ENCODE measurements at regions not wholly inside any gene's neighbourhood (a gene's known extent, or its start where the extent isn't known, plus 50 kb on each side); places are given as distances from the start of the nearest gene placed in this dataset.

DNA sequence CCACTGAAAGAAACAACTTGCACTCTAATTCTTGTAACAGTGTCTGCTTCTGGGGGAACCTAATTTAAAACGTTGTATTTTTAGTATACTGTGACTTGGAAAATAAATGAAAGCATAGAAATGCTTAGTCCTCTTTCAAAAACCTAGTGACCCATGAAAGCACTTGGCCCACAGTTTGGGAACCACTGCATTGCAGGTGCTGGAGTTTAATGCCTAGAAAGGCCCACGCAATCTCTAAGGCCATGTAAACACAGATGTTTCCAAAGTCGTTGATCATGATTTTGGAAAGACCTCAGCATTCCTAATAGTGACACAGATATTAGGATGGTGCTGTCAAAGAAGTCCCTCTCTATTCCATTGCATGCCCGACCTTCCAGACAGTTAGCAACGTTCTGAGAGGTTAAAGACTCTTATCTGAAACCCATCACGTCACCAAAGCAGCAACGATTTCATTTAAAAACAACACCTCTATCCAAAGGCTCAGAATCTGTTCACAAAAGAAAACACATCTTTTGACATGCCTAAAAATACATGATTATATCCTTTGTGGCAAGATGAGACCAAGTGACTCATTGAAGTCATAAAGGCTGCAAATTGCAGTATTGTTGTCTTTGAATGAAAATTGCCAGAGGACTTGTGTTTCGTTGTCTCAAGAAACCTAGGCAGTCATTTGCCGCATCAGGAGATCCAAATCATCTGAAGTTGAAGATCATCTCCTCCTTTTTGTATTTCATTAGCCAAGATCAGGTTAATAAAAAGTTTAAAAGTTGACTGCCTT lies 328.0 kb upstream of the ZNF507 start:
- no peak overlapping the region for H3K27ac ChIP-seq
- POLR2A ChIA-PET, result no interaction called here
- no peak overlapping the region for H3K4me2 ChIP-seq
- H3K9me3 ChIP-seq, result no peaks in the 10 kb centered on the region
- ATAC-seq (no peak), DNase-seq (ENCODE audit: low read depth in 1 of 2, low spot score in 1 of 2) (no peak), FAIRE-seq (no peak)
- CTCF ChIA-PET, result no interaction called here
- TF ChIP-seq RARB (CRISPR knock-in tag; IDR thresholded peaks at IDR 0.05) (no peak), POLR2A (IDR thresholded peaks at IDR 0.05; ENCODE audit: low read length) (no peak), MYC (IDR thresholded peaks at IDR 0.05; ENCODE audit: borderline replicate concordance, low read length) (no peak), SMC3 (IDR thresholded peaks at IDR 0.05) (no peak), FOSL2 (IDR thresholded peaks at IDR 0.05) (no peak), FOSL2 (CRISPR knock-in tag; IDR thresholded peaks at IDR 0.05) (no peak), CBX8 (IDR thresholded peaks at IDR 0.05) (no peak), HOXA7 (CRISPR knock-in tag; IDR thresholded peaks at IDR 0.05) (no peak), HDAC2 (IDR thresholded peaks at IDR 0.05) (no peak), POLR2AphosphoS2 (conservative IDR thresholded peaks at IDR 0.05; ENCODE audit: low read length) (no peak), BCL3 (IDR thresholded peaks at IDR 0.05) (no peak), JUN (IDR thresholded peaks at IDR 0.05) (no peak), GATA3 (IDR thresholded peaks at IDR 0.05; ENCODE audit: borderline replicate concordance) (no peak)
- TF ChIP-seq, protein P1, sequence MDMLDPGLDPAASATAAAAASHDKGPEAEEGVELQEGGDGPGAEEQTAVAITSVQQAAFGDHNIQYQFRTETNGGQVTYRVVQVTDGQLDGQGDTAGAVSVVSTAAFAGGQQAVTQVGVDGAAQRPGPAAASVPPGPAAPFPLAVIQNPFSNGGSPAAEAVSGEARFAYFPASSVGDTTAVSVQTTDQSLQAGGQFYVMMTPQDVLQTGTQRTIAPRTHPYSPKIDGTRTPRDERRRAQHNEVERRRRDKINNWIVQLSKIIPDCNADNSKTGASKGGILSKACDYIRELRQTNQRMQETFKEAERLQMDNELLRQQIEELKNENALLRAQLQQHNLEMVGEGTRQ (IDR thresholded peaks at IDR 0.05), result no peak
- TF ChIP-seq, protein P2, sequence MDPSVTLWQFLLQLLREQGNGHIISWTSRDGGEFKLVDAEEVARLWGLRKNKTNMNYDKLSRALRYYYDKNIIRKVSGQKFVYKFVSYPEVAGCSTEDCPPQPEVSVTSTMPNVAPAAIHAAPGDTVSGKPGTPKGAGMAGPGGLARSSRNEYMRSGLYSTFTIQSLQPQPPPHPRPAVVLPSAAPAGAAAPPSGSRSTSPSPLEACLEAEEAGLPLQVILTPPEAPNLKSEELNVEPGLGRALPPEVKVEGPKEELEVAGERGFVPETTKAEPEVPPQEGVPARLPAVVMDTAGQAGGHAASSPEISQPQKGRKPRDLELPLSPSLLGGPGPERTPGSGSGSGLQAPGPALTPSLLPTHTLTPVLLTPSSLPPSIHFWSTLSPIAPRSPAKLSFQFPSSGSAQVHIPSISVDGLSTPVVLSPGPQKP (IDR thresholded peaks at IDR 0.05; ENCODE audit: low read depth, low read length), result no peak
- WGBS (ENCODE audit: missing lambda C conversion rate), result 3% methylated on average over 9 of the region's 9 CpGs
- no peak overlapping the region for H3K4me3 ChIP-seq
- H3K4me1 ChIP-seq, result no peaks in the 10 kb centered on the region

- ATAC-seq (no peak), FAIRE-seq (peak; percentile 70), DNase-seq (ENCODE audit: low read depth in 1 of 2, low spot score in 1 of 2) (no peak)
- H3K4me1 ChIP-seq, result no peaks in the 10 kb centered on the region
- no peak overlapping the region for H3K27ac ChIP-seq
- TF ChIP-seq EHMT2 (IDR thresholded peaks at IDR 0.05; ENCODE audit: low read depth) (no peak), FOSL2 (IDR thresholded peaks at IDR 0.05) (no peak), FOSL2 (CRISPR knock-in tag; IDR thresholded peaks at IDR 0.05) (no peak), KDM5A (IDR thresholded peaks at IDR 0.05) (no peak), RCOR1 (IDR thresholded peaks at IDR 0.05; ENCODE audit: low read depth, low read length) (no peak), E2F6 (IDR thresholded peaks at IDR 0.05; ENCODE audit: borderline replicate concordance, low read depth) (no peak), JUN (IDR thresholded peaks at IDR 0.05) (no peak), HOXA7 (CRISPR knock-in tag; IDR thresholded peaks at IDR 0.05) (no peak), ZSCAN20 (CRISPR knock-in tag; IDR thresholded peaks at IDR 0.05) (no peak)
- TF ChIP-seq, protein P3, sequence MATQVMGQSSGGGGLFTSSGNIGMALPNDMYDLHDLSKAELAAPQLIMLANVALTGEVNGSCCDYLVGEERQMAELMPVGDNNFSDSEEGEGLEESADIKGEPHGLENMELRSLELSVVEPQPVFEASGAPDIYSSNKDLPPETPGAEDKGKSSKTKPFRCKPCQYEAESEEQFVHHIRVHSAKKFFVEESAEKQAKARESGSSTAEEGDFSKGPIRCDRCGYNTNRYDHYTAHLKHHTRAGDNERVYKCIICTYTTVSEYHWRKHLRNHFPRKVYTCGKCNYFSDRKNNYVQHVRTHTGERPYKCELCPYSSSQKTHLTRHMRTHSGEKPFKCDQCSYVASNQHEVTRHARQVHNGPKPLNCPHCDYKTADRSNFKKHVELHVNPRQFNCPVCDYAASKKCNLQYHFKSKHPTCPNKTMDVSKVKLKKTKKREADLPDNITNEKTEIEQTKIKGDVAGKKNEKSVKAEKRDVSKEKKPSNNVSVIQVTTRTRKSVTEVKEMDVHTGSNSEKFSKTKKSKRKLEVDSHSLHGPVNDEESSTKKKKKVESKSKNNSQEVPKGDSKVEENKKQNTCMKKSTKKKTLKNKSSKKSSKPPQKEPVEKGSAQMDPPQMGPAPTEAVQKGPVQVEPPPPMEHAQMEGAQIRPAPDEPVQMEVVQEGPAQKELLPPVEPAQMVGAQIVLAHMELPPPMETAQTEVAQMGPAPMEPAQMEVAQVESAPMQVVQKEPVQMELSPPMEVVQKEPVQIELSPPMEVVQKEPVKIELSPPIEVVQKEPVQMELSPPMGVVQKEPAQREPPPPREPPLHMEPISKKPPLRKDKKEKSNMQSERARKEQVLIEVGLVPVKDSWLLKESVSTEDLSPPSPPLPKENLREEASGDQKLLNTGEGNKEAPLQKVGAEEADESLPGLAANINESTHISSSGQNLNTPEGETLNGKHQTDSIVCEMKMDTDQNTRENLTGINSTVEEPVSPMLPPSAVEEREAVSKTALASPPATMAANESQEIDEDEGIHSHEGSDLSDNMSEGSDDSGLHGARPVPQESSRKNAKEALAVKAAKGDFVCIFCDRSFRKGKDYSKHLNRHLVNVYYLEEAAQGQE (IDR thresholded peaks at IDR 0.05), result no peak
- WGBS (ENCODE audit: missing lambda C conversion rate), result 0% methylated on average over 6 of the region's 6 CpGs
- CTCF ChIA-PET, result no interaction called here
- H3K4me2 ChIP-seq, result no peak overlapping the region
- no peak overlapping the region for H3K4me3 ChIP-seq
- POLR2A ChIA-PET, result no interaction called here
- H3K9me3 ChIP-seq, result no peaks in the 10 kb centered on the region
These were observed 327.4 kb upstream of the ZNF507 start for GRCh38 chr19:32018014-32018413.

Data from A549 (cell line).